Brain microvascular endothelial cell (primary cell): ENCODE measurements at regions not wholly inside any gene's neighbourhood (a gene's known extent, or its start where the extent isn't known, plus 50 kb on each side); places are given as distances from the start of the nearest gene placed in this dataset.

Experiments used
- DNase-seq: peaks from one replicate; pipeline ENCODE4 v3.0.0-alpha.2; 2020
- H3K27ac ChIP-seq: fragments of 250-450 bp; sonication (Bioruptor Pico); 2 replicates; pipeline ENCODE4 v1.5.1; 2020; ENCODE audit warnings: mild to moderate bottlenecking, moderate library complexity
- H3K27me3 ChIP-seq: fragments of 250-450 bp; sonication (Bioruptor Pico); replicated peaks from 2 replicates; pipeline ENCODE4 v1.5.1; 2020; ENCODE audit warnings: mild to moderate bottlenecking
- H3K36me3 ChIP-seq: fragments of 250-450 bp; sonication (Bioruptor Pico); replicated peaks from 2 replicates; pipeline ENCODE4 v1.5.1; 2020; ENCODE audit warnings: mild to moderate bottlenecking
- H3K4me3 ChIP-seq: 2 replicates; pipeline ENCODE4 v1.5.1; 2011; ENCODE audit warnings: low read depth, mild to moderate bottlenecking, control low read depth, low read length, moderate library complexity
- CTCF ChIP-seq: IDR thresholded peaks from 2 replicates; pipeline ENCODE4 v1.5.1; 2011; ENCODE audit warnings: low read depth, mild to moderate bottlenecking, moderate library complexity, low read length, control low read depth, inconsistent platforms; ENCODE audit errors: missing control alignments
- in situ Hi-C: cut with HindIII; loops from 2 replicates; pipeline ENCODE4 v1.10.0; 2017; ENCODE audit warnings: low sequenced_read_pairs, low pct_ligation_motif_present

DNA sequence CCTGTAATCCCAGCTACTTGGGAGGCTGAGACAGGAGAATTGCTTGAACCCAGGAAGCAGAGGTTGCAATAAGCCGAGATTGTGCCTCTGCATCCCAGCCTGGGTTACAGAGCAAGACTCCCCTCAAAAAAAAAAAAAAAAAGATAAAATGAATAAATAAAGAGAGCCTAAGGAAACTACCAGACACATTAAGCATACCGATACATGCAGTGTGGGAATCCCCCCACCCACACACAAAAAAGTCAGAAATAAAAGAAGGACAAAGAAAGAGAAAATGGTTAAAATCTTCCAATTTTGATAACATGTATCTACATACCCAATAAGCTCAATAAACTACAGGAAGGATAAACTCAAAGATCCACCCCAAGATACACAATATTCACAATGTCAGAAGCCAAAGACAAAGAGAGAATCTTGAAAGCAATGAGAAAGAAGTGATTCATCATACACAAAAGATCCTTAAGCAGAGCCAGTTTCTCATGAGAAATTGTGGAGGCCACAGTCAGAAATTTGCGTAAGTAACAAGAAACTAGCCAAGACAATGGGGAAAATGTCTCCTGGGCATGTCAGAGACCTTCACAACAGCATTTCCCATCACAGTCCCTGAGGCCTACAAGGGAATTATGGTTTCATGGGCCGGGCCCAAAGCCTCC is 1197.0 kb downstream of the AMY1C start:
- no peak overlapping the region for H3K4me3 ChIP-seq
- in situ Hi-C loops, result no loop called here
- no peaks in the 10 kb centered on the region for H3K27me3 ChIP-seq
- no peaks in the 10 kb centered on the region for H3K36me3 ChIP-seq
- no peak for DNase-seq
- no peak overlapping the region for H3K27ac ChIP-seq
- TF ChIP-seq CTCF, result no peak

- TF ChIP-seq CTCF, result no peak
- H3K27ac ChIP-seq, result no peak overlapping the region
- no peaks in the 10 kb centered on the region for H3K36me3 ChIP-seq
- no peak for DNase-seq
- no peaks in the 10 kb centered on the region for H3K27me3 ChIP-seq
- H3K4me3 ChIP-seq, result no peak overlapping the region
- in situ Hi-C loops, result no loop called here
Observed at GRCh38 chr1:104953555-104953954, 1203.9 kb downstream of the AMY1C start.

DNA sequence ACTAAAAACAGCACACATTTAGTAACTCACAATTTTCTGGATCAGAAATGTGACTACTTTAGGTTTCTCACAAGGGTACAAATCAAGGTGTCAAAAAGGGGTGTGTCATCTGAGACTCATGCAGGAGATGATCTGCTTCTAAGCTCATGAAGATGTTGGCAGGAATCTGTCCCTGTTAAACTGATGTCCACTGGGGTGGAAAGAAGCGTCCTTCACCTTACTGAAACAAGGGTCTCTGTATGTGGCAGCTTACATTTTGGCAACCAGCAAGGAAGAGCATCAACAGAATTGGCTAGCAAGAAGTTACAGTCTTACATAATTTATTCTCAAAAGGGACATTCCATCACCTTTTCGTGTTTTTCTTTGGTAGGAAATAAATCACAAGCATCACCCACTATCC is 1223.8 kb downstream of the AMY1C start:
- Histone ChIP-seq H3K36me3 (no peaks in the 10 kb centered on the region), H3K27me3 (no peaks in the 10 kb centered on the region), H3K4me3 (no peak overlapping the region), H3K27ac (no peak overlapping the region)
- DNase-seq, result no peak
- in situ Hi-C loops, result no loop called here
- TF ChIP-seq CTCF, result no peak

DNA sequence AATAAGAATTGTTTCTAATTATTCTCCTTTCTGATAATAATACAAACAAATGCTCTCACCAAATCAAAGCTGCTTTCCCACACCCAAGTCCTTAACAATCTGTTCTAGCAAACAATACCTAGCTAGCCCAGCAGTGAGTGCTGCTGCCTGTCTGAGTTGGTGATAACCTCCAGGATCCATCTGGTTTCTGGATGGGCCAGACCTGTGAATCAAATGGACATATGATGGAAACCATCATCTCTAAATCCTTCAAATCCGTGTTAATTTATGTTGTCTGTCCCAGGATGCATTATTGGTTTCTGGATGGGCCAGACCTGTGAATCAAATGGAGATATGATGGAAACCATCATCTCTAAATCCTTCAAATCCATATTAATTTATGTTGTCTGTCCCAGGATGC is 1230.0 kb downstream of the AMY1C start:
- TF ChIP-seq CTCF, result no peak
- no peak for DNase-seq
- H3K4me3 ChIP-seq, result no peak overlapping the region
- no peaks in the 10 kb centered on the region for H3K36me3 ChIP-seq
- H3K27ac ChIP-seq, result no peak overlapping the region
- no peaks in the 10 kb centered on the region for H3K27me3 ChIP-seq
- in situ Hi-C loops, result no loop called here

DNA sequence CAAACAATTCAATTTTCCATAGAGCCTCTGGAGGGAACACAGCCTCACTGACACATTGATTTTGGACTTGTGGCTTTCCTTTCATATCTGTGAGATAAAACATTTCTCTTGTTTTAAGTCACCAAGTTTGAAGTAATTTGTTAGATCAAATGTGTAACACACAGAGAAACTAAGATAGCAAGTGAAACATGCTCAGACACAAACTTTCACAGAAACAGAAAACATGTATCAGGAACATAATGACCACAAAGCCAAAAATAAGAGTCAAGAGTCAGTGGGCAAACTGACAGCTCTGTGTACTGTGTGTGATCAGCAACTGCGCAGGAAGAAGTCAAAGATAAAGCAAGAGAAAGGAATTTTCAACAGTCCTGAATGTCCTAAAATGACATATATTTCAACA is 1237.5 kb downstream of the AMY1C start:
- DNase-seq, result no peak
- no peaks in the 10 kb centered on the region for H3K36me3 ChIP-seq
- TF ChIP-seq CTCF, result no peak
- no peak overlapping the region for H3K27ac ChIP-seq
- in situ Hi-C loops, result no loop called here
- no peaks in the 10 kb centered on the region for H3K27me3 ChIP-seq
- H3K4me3 ChIP-seq, result no peak overlapping the region

DNA sequence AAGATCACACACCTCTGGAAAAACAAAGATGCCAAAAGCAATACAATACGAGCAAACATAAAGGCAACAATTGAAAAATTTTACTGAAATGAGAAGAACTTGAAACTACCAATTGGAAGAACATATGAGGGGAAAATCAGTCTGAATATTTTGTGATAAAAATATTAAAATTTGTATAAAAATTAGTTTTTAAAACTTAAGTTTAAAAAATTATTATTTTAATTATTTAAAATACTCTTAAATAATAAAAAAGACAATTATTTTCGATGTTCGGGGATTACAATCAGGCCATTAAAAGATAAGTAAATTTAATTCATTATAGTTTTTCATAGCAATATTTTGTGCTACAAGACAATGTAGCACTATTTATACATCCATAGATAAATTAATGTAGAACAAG is 1239.3 kb downstream of the AMY1C start:
- H3K27me3 ChIP-seq, result no peaks in the 10 kb centered on the region
- in situ Hi-C loops, result no loop called here
- no peak for TF ChIP-seq CTCF
- H3K4me3 ChIP-seq, result no peak overlapping the region
- DNase-seq, result no peak
- no peaks in the 10 kb centered on the region for H3K36me3 ChIP-seq
- H3K27ac ChIP-seq, result no peak overlapping the region
